ENCODE measurements at regions not wholly inside any gene's neighbourhood (a gene's known extent, or its start where the extent isn't known, plus 50 kb on each side); places are given as distances from the start of the nearest gene placed in this dataset.

DNA sequence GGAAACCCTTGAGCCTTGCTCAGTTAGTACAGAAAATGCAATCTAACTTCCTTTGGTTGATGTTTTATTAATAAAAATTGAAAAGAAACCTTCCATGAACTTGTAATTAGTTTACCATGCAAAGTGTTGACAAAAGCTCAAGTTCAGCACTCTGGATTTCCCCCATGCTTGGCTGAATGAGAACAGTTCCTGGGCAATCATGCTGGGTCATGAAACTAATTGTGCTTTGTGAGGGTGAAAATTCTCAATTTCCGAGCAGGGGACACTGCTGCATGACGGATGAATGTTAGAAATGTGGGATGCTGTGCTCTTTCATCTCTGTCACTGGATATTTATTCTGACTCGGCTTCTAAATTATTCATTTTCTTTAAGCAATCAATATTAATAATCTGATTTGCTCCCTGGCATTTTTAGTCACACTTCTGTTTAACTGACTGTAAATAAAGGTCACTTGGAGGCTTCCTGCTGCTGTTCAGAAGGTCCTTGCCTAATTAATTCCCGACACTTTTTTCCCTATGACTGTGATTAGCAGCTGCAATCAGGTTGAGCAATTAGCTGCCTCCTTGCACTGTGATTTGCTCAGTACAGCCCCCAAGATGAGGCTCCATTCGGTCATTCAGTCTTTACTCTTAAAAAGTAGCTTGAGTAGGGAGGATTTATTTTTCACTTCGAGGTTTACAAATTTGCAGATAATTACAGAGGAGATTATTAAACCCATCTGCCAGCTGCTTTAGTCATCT lies 678.1 kb upstream of the ZNF608 start:
- TF ChIP-seq, protein P1, sequence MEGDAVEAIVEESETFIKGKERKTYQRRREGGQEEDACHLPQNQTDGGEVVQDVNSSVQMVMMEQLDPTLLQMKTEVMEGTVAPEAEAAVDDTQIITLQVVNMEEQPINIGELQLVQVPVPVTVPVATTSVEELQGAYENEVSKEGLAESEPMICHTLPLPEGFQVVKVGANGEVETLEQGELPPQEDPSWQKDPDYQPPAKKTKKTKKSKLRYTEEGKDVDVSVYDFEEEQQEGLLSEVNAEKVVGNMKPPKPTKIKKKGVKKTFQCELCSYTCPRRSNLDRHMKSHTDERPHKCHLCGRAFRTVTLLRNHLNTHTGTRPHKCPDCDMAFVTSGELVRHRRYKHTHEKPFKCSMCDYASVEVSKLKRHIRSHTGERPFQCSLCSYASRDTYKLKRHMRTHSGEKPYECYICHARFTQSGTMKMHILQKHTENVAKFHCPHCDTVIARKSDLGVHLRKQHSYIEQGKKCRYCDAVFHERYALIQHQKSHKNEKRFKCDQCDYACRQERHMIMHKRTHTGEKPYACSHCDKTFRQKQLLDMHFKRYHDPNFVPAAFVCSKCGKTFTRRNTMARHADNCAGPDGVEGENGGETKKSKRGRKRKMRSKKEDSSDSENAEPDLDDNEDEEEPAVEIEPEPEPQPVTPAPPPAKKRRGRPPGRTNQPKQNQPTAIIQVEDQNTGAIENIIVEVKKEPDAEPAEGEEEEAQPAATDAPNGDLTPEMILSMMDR (IDR thresholded peaks at IDR 0.05; ENCODE audit: low read depth, low read length): no peak
- DNase-seq (ENCODE audit: extremely low read depth, low read depth): no peak

DNA sequence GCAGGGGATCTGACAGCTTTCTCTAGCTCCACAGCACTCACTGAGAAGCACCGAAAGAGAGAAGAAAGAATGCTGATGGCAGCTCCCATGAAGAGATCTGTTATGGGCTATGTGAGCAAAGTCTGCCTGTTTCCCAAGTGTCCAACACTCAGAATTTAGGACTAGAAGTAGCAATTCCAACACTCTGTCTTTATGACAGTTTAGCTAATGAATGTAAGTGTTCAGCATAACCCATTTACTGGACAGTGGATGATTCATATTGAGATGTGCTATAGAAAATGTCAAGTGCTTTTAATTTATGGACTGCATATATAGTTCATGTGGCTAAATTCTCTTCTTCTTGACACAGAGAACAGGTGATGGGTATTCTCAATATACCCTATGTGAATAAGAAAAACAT lies 683.1 kb upstream of the ZNF608 start:
- DNase-seq (ENCODE audit: extremely low read depth, low read depth): no peak
- TF ChIP-seq, protein P1 (IDR thresholded peaks at IDR 0.05; ENCODE audit: low read depth, low read length): no peak

DNA sequence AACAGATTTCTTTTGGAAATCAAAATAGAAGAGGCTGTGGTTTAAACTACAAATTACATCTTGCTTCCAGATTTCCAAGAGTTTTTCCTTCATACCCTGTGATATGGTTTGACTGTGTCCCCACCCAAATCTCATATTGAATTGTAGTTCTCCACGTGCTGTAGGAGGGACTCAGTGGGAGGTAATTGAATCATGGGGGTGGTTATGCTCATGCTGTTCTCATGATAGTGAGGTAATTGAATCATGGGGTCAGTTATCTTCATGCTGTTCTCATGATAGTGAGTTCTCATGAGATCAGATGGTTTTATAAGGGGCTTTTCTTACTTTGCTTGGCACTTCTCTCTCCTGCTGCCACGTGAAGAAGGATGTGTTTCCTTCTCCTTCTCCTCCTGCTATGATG lies 687.0 kb upstream of the ZNF608 start:
- TF ChIP-seq, protein P1 (IDR thresholded peaks at IDR 0.05; ENCODE audit: low read depth, low read length): no peak
- DNase-seq (ENCODE audit: extremely low read depth, low read depth): no peak

DNA sequence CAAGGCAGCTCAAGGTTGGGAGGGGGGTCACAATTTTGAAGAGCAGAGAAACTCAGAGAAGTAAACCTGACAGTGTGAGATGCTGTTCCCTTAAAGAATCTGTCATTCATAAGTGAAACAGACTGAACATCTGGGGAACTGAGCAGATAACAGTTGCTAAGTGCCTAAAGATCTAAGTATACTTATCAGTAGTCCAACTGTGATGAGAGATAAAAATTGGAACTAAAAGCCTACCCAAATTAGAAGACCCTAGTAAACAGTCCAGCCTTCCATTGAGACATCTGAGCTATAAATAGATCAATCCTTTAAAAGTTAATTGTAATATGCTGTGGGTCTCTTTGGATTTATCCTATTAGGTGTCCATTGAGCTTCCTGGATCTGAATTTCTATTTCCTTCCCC lies 692.8 kb upstream of the ZNF608 start:
- DNase-seq (ENCODE audit: extremely low read depth, low read depth): no peak
- TF ChIP-seq, protein P1 (IDR thresholded peaks at IDR 0.05; ENCODE audit: low read depth, low read length): no peak

DNA sequence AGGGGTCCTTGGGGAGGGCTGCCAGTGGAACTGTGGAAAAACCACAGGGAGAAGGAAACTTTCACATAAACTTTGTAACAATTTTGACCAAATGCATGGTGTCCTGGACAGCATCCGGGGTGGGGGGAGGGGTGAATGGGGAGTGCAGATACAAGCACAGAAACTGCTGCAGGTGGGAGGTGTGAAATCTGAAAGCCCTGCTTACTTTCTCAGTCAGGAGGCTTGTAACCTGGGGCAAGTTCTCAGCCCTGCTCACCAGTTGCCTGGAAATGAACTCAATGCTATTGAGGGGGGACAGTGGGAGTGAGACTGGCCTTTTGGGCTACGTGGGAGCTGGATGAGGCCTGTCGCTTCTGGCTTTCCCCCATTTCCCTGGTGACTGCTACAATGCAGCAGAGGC lies 694.5 kb upstream of the ZNF608 start:
- no peak for DNase-seq (ENCODE audit: extremely low read depth, low read depth)
- TF ChIP-seq, protein P1 (IDR thresholded peaks at IDR 0.05; ENCODE audit: low read depth, low read length): no peak

DNA sequence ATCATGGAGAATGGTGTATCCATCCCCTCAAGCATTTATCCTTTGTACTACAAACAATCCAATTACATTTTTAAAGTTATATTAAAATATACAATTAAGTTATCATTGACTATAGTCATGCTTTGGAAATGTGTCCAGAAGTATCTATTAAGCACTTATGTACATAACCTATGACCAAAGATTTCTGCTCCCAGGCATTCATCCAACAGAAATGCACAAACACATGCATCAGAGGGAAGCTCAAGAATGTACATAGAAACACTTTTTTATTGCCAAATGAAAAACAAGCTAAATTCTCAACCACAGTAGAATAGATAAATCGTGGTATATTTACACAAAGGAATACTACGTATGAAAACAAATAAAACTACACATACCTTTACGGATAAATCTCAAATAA lies 700.5 kb upstream of the ZNF608 start:
- TF ChIP-seq, protein P1 (IDR thresholded peaks at IDR 0.05; ENCODE audit: low read depth, low read length): no peak
- DNase-seq (ENCODE audit: extremely low read depth, low read depth): no peak

DNA sequence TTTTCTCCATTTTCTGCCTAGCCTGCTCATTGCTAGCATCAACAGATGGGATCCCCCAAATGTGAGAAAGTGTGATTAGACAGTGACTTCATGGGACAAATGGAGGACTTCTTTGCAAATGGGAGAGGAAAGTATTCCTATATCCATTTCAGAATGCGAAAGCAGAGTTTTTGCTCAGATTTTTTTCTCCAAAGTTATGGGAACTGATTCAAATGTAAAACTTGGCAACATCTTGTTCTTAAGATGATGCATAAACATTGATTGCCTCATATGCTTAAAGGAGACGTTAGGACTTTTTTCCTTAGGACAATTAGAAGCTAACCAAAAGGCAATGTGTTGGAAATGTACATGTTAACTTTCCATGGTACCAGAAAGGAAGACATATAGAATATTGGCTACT lies 704.3 kb upstream of the ZNF608 start:
- DNase-seq (ENCODE audit: extremely low read depth, low read depth): no peak

More for the DNA sequence above, 704.3 kb upstream of the ZNF608 start:
- TF ChIP-seq, protein P1 (IDR thresholded peaks at IDR 0.05; ENCODE audit: low read depth, low read length): no peak

Measured in AG09319 (cell line).